ENCODE measurements at regions not wholly inside any gene's neighbourhood (a gene's known extent, or its start where the extent isn't known, plus 50 kb on each side); places are given as distances from the start of the nearest gene placed in this dataset.

DNA sequence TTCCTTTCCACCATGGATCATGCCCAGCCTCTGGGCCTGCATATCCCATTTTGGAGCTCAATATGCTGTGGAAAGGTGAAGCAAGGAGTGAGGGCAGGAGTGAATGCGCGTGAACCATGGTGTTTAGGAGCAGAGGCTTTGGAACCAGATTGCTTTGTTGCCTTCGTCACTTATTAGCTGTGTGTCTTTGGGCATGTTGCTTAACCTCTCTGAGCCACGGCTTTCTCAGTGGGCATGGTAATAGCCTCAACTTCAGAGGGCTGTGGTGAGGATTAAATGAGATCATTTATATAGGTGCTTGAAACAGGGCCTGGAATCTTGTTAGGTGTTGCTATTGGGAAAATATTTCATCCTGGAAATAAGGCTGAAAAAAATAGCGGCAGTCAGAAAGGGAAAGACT, 129.7 kb downstream of the WNT7A start:
- 85% methylated on average over 4 of the region's 5 CpGs for WGBS (ENCODE audit: insufficient coverage, low coverage, low lambda C conversion rate, missing lambda C conversion rate)
- Histone ChIP-seq H3K9me3 (no peaks in the 10 kb centered on the region), H3K27ac (no peak overlapping the region), H3K4me1 (no peaks in the 10 kb centered on the region), H3K36me3 (no peaks in the 10 kb centered on the region), H3K4me3 (no peak overlapping the region), H3K27me3 (no peaks in the 10 kb centered on the region)
- intact Hi-C loops (cut with DNase I), result no loop called here
- DNase-seq (no peak), ATAC-seq (no peak)
- TF ChIP-seq, protein P1, sequence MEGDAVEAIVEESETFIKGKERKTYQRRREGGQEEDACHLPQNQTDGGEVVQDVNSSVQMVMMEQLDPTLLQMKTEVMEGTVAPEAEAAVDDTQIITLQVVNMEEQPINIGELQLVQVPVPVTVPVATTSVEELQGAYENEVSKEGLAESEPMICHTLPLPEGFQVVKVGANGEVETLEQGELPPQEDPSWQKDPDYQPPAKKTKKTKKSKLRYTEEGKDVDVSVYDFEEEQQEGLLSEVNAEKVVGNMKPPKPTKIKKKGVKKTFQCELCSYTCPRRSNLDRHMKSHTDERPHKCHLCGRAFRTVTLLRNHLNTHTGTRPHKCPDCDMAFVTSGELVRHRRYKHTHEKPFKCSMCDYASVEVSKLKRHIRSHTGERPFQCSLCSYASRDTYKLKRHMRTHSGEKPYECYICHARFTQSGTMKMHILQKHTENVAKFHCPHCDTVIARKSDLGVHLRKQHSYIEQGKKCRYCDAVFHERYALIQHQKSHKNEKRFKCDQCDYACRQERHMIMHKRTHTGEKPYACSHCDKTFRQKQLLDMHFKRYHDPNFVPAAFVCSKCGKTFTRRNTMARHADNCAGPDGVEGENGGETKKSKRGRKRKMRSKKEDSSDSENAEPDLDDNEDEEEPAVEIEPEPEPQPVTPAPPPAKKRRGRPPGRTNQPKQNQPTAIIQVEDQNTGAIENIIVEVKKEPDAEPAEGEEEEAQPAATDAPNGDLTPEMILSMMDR (IDR thresholded peaks at IDR 0.05), result no peak
- no peak for TF ChIP-seq POLR2A (IDR thresholded peaks at IDR 0.05)

DNA sequence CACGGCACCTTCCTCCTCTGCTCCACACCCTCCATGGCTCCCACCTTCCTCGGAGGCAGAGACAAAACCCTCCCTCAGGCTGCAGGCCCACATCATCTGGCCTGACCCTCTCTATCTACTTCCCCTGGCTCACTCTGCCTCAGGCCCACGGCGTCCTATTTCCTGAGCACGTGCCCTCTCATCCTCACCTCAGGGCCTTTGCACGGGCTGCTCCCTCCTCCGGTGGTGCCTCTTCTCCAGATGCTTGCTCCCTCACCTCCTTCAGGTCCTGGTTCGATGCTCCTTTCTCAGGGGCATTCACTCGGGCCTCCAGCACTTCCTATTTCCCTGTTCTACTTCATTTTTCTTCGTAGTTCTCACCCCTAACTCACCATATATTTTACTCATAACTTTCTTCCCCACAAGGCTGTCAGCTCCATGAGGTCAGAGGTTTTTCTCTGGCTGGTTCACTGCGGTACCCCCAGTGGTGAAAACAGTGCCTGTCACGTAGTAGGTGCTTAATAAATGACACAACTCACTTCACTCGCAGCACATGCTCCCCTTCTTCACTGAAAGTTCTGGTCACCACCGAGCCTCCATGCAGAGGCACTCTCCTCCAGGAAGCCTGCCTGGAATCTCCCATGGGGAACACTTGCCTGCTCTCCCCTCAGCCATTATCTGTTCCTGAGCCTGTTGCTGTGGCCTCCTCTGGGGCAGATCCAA, 130.7 kb downstream of the WNT7A start:
- Histone ChIP-seq H3K27ac (no peak overlapping the region), H3K27me3 (no peaks in the 10 kb centered on the region), H3K9me3 (no peaks in the 10 kb centered on the region), H3K36me3 (no peaks in the 10 kb centered on the region), H3K4me3 (no peak overlapping the region), H3K4me1 (no peaks in the 10 kb centered on the region)
- intact Hi-C loops (cut with DNase I), result no loop called here
- ATAC-seq, result no peak
- DNase-seq, result no peak
- TF ChIP-seq POLR2A (IDR thresholded peaks at IDR 0.05), result no peak
- TF ChIP-seq, protein P1 (IDR thresholded peaks at IDR 0.05), result no peak
- 72% methylated on average over 12 of the region's 14 CpGs for WGBS (ENCODE audit: insufficient coverage, low coverage, low lambda C conversion rate, missing lambda C conversion rate)

DNA sequence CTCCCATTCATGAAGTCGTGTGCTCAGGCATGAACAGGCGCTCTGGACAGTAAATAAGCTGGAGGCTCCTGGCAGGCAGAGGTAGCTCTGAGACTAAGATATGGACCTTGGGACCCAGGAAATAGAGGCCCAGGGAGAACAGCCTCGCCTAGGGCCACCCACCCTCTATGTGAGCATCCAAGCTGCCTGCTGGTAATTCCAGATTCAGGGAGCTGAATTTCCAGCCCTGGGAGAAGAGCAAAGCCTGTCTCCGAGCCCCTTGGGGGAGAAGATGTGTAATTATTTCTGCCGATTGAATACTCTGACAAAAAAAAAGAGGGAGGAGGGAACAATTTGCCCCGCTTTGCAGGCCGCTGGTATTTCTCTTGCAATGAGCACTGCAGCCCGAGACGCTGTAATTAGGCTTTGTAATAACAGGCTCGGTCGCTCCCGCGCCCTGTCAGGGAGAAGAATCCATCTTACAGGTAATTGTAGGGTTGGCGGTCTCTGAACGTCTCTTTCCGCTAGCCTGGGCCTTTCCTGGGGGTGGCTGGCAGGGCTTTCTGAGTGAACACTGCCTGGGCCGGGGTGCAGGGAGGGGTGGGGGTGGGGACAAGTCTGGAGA, 131.5 kb downstream of the WNT7A start:
- Histone ChIP-seq H3K27ac (no peak overlapping the region), H3K4me1 (no peaks in the 10 kb centered on the region), H3K9me3 (no peaks in the 10 kb centered on the region), H3K36me3 (no peaks in the 10 kb centered on the region), H3K4me3 (no peak overlapping the region), H3K27me3 (no peaks in the 10 kb centered on the region)
- intact Hi-C loops (cut with DNase I), result no loop called here
- DNase-seq (no peak), ATAC-seq (no peak)
- WGBS (ENCODE audit: insufficient coverage, low coverage, low lambda C conversion rate, missing lambda C conversion rate), result 85% methylated on average over 13 of the region's 17 CpGs
- no peak for TF ChIP-seq POLR2A (IDR thresholded peaks at IDR 0.05)
- TF ChIP-seq, protein P1 (IDR thresholded peaks at IDR 0.05), result no peak

DNA sequence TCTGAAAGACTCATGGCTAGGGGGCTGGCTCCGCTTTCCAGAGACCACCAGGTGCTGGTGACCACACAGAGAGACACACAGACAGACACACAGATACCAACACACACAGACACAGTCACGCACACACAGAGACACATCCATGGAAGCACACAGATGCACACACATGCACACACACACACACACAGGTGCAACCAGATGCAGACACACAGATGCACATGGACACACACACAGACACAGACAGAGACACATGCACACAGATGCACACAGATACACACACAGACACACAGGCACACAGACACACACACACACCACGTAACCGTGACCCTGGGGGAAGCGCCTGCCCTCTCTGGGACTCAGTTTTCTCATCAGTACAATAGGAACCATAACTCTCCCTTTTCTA, 132.2 kb downstream of the WNT7A start:
- intact Hi-C loops (cut with DNase I), result no loop called here

More for the DNA sequence above, 132.2 kb downstream of the WNT7A start:
- no peak overlapping the region for H3K27ac ChIP-seq
- H3K9me3 ChIP-seq, result no peaks in the 10 kb centered on the region
- no peak for TF ChIP-seq POLR2A (IDR thresholded peaks at IDR 0.05)
- TF ChIP-seq, protein P1 (IDR thresholded peaks at IDR 0.05), result no peak
- no peak for DNase-seq
- H3K4me1 ChIP-seq, result no peaks in the 10 kb centered on the region
- H3K4me3 ChIP-seq, result no peak overlapping the region
- H3K27me3 ChIP-seq, result no peaks in the 10 kb centered on the region
- no CpG with 5 or more reads among the region's 5 CpGs for WGBS (ENCODE audit: insufficient coverage, low coverage, low lambda C conversion rate, missing lambda C conversion rate)
- no peaks in the 10 kb centered on the region for H3K36me3 ChIP-seq
- no peak for ATAC-seq
